Suppressor macrophage treated with lipopolysaccharide for 4 hours (primary cell): ENCODE measurements at regions not wholly inside any gene's neighbourhood (a gene's known extent, or its start where the extent isn't known, plus 50 kb on each side); places are given as distances from the start of the nearest gene placed in this dataset.
"Not testable (repeated sequence)": the region's sequence is repeated elsewhere in the genome, so short reads cannot be mapped to it uniquely, and the experiment has no call there.

ENCODE experiments used
- DNase-seq: peaks from one replicate; pipeline ENCODE4 v3.0.0-alpha.2; 2020

- DNase-seq: no peak
Observed at GRCh38 chr20:12130781-12131180, 213.1 kb downstream of the BTBD3 start.

DNA sequence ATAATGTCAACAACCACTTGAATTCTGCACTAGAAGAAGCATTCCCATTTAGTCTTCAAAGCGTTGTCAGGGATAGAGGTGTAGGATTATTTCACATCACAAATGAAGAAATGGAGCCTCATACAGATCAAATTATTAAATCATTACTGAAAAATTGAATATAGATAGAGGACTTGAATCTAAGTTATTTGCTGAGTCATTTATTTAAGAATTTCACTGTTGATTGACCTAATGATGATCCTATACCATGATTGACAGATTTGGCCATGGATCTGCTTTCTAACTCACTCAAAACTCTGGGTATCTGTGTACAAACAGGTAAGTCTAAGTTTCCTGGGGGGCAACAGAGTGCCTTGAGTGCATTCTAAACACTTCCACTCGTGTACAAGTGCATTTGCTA, 215.9 kb downstream of the BTBD3 start:
- DNase-seq: no peak

DNA sequence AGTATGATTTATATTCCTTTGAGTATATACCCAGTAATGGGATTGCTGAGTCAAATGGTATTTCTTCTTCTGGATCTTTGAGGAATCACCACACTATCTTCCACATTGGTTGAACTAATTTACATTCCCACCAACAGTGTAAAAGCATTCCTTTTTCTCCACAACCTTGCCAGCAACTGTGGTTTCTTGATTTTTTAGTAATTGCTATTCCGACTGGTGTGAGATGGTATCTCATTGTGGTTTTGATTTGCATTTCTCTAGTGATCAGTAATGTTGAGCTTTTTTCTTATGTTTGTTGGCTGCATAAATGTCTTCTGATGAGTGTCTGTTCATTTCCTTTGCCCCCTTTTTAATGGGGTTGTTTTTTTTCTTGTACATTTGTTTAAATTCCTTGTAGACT, 228.3 kb downstream of the BTBD3 start:
- not testable (repeated sequence) for DNase-seq

- peak; percentile 22 for DNase-seq
Observed at GRCh38 chr20:12152996-12153395, 235.3 kb downstream of the BTBD3 start.

DNA sequence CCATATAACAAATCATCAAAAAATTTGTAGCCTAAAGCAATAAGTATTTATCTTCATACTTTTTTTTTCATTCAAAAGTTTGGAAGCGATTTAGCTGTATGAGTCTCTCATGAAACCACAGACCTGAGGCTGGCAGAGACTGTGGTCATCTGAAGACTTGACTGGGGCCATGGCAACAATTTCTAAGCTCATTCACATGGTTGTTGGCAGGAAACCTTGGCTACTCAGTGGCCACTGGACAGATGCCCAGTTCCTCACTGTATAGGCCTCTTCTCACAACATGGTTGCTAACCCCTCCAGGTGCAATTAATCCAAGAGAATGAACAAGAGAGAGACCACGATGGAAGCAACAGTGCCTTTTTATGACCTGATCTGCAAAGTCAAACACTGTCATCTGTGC, 235.9 kb downstream of the BTBD3 start:
- DNase-seq: no peak

- no peak for DNase-seq
Observed at GRCh38 chr20:12156252-12156651, 238.6 kb downstream of the BTBD3 start.

- DNase-seq: no peak
Observed at GRCh38 chr20:12159261-12159660, 241.6 kb downstream of the BTBD3 start.

- DNase-seq: no peak
Observed at GRCh38 chr20:12161734-12162133, 244.0 kb downstream of the BTBD3 start.

DNA sequence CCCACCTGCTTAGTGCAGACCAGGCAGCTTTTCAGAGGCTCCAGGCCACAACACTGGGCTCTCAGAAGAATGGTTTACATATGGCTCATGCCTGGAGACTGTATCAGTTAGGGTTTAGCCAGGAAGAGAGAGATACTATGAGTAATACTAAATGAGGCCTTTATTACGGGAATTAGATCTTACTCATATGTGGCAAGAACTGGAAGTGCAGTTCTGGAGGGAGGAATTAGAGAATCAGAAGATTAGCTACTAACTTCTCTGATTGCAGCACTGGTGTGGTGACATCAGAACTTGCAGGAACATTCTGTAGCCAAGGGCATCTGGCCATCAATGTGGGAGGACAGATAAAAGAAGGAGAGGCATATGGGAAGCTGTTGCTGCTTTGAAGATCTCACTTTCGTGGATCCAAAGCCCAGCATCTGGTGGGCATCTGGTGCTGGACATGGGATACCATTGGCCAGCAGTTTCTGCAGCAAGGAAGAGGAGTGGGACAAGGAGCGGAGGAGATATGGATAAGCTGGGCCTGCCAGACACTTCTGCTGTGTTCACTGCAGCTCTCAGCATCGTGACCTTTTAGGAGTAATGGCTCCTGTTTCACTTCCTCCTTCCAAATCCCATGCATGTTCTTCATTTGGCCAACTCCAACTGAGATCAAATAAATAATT, 248.5 kb downstream of the BTBD3 start:
- DNase-seq: peak; percentile 87

DNA sequence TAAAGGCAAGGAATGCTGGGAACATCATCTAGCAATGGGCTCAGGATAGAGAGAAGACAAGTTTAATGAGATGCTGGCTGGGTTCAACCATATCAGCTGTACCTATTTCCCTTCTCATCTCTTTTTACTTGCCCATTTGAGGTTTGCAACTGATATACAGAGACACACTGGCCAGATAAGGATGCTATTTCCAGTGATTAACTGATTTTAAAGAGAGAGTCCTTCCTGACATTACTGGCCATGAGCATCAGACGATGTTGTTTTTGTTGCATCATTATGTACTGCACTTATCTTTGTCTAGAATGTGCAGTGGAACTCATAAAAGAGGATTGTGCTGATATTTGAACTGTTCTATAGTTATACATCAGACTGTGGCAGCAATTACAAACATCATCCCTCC, 252.7 kb downstream of the BTBD3 start:
- DNase-seq: no peak

GRCh38 chr20:12171923-12172524, 254.3 kb downstream of the BTBD3 start:
- DNase-seq: peak; percentile 13

DNA sequence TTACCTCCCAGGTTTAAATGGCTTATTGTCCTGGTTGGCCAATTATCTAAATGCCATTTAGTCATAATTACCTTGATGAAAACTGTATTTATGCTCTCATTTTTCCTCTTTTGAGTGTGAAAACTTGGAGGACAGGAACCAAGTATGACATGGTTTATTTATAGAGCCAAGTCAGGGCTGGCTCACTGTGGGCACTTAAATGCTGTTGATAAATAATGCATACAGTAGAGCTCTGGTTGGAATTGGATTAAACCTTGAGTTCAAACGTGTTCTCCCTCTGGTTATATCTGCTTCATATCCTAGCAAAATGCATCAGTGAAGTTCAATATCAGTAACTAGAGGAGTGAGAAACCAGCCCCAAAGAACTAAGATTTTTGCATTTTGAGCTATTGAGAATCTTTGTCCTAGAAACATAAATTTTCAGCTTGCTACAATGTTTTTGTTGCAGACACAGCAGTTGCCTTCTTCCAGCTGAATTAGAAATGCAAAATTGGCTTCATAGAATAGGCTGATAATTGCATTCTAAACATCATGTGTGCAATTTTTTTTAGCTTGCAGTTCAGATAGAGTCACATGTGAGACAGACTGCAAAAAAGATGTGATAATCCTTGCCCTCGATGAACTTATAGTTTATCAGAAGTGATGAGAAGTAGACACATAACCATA, 255.8 kb downstream of the BTBD3 start:
- DNase-seq: no peak

DNA sequence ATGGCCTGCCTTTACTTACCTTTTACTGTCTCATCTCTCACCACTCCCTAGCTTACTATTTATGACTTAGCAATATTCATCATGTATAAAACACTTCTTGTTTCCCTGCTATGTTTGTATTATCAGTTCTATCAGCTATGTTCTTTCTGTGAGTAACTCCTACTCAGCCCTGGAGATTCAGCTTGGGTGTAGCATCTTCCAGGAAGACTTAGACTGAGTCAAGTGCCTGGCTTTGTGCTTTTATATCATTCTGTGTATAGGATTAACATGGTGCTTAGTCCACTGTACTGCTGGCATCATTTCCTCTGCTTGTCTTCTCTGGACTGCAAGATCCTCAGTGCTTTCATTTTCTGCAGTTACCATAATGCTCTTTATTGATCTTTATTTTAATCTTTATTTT, 257.8 kb downstream of the BTBD3 start:
- no peak for DNase-seq

DNA sequence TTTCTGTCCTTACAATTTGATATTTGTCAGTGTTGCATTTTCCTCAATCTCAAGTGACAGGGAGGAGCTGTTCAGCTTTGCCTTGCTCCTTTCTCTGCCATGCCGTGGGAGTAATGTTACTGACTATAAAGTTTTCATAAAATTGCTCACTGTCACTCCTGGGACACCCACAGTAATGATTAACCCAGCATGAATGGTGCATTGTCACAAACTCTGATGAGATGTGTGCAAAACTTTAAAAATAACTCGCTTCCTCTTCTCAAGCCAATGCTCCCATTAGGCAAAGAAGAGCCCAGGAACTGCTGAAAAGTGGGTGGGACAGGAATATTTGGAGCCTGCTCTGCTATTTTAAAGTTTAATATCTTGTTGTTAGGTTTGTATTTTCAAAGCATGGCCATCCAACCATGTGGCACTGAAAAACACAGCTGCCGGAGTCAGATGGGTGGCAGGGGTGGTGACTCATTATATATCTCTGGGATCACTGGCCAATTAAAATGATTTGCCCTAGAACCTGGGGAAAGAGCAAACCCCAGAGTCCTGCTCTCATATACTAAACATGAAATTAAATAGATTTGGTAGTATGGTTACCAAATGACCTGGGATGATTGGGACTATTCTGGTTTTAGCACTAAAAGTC, 260.1 kb downstream of the BTBD3 start:
- peak; percentile 46 for DNase-seq

- DNase-seq: no peak
Observed at GRCh38 chr20:12179692-12180091, 262.0 kb downstream of the BTBD3 start.

DNA sequence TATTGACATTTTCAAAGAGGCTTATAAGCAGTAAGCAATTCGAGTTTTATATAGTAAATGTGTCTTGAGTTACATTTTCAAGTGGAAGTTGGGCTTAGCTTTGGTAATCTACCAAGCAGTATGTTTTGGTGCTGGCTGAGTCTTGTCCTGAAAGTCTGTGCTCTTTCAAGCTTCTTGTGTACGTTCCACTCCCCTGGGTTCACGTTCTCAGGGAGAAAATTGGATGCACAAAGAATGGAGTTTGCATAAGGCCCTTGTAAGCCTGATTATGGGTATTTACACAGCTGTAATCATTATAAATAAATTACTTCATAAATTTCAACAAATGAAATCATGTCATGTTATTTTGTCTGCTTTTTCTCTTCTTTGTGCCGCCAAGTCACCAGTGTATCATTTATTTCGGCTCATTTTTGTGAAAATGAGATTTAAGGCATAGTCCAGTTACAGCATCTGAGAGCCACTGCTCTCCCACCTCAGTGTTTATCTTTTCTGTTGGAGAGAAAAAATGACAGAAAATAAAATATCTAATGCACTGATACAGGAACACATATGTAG, 262.5 kb downstream of the BTBD3 start:
- no peak for DNase-seq

GRCh38 chr20:12198281-12198680, 280.6 kb downstream of the BTBD3 start:
- DNase-seq: no peak

GRCh38 chr20:12199703-12200102, 282.0 kb downstream of the BTBD3 start:
- no peak for DNase-seq

GRCh38 chr20:12201289-12201991, 283.7 kb downstream of the BTBD3 start:
- DNase-seq: peak; percentile 5

GRCh38 chr20:12203399-12203798, 285.7 kb downstream of the BTBD3 start:
- DNase-seq: no peak

GRCh38 chr20:12203981-12204380, 286.3 kb downstream of the BTBD3 start:
- DNase-seq: peak; percentile 63

GRCh38 chr20:12207875-12208274, 290.2 kb downstream of the BTBD3 start:
- peak; percentile 54 for DNase-seq

DNA sequence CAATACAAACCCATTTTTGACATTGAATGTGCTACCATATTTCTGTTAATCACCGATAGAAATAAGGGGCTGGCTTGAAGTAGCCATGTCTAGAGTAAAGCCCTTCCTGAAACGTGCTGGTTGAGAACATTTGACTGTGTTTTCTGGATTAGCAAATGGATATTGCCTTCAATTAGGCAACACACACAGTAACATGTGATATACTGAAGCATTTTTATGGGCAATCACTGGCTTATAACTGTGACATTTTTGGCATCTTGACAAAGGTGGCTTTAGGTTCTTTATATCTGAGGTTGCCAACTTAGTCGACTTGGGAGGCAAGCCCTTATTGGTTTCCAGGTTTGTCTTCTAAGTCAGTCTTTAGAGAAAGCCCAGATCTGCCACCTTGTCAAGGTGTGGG, 292.9 kb downstream of the BTBD3 start:
- no peak for DNase-seq
